UCSD-AML1 (cell line): ENCODE measurements at regions not wholly inside any gene's neighbourhood (a gene's known extent, or its start where the extent isn't known, plus 50 kb on each side); places are given as distances from the start of the nearest gene placed in this dataset.
"Not testable (repeated sequence)": the region's sequence is repeated elsewhere in the genome, so short reads cannot be mapped to it uniquely, and the experiment has no call there.

ENCODE experiments used
- DNase-seq: peaks from one replicate; lab custom pipeline; 2025; ENCODE audit not compliant: unreplicated experiment; lab: John Stamatoyannopoulos, UW

GRCh38 chr18:1528964-1529509 is 624.4 kb downstream of the ADCYAP1 start:
- DNase-seq, result no peak

GRCh38 chr18:1530650-1531049 is 626.0 kb downstream of the ADCYAP1 start:
- DNase-seq, result no peak

GRCh38 chr18:1539276-1539675 is 634.6 kb downstream of the ADCYAP1 start:
- no peak for DNase-seq

- no peak for DNase-seq
Observed at GRCh38 chr18:1541478-1541877, 636.8 kb downstream of the ADCYAP1 start.

- DNase-seq, result no peak
Observed at GRCh38 chr18:1542230-1542774, 637.6 kb downstream of the ADCYAP1 start.

GRCh38 chr18:1544016-1544415 is 639.3 kb downstream of the ADCYAP1 start:
- no peak for DNase-seq

- DNase-seq, result not testable (repeated sequence)
Observed at GRCh38 chr18:1557711-1558110, 653.0 kb downstream of the ADCYAP1 start.

GRCh38 chr18:1559563-1559962 is 654.9 kb downstream of the ADCYAP1 start:
- no peak for DNase-seq

GRCh38 chr18:1564793-1565192 is 660.1 kb downstream of the ADCYAP1 start:
- DNase-seq, result no peak

GRCh38 chr18:1571206-1571605 is 666.5 kb downstream of the ADCYAP1 start:
- DNase-seq, result no peak

GRCh38 chr18:1573732-1574131 is 669.1 kb downstream of the ADCYAP1 start:
- no peak for DNase-seq

GRCh38 chr18:1575084-1575483 is 670.4 kb downstream of the ADCYAP1 start:
- DNase-seq, result no peak

- peak; percentile 36 for DNase-seq
Observed at GRCh38 chr18:1578505-1578904, 673.8 kb downstream of the ADCYAP1 start.

GRCh38 chr18:1581581-1581980 is 676.9 kb downstream of the ADCYAP1 start:
- DNase-seq, result no peak

GRCh38 chr18:1585881-1586488 is 681.3 kb downstream of the ADCYAP1 start:
- DNase-seq, result no peak

GRCh38 chr18:1593091-1593490 is 688.4 kb downstream of the ADCYAP1 start:
- no peak for DNase-seq

- DNase-seq, result no peak
Observed at GRCh38 chr18:1595195-1595594, 690.5 kb downstream of the ADCYAP1 start.

GRCh38 chr18:1599196-1599595 is 694.5 kb downstream of the ADCYAP1 start:
- no peak for DNase-seq

- no peak for DNase-seq
Observed at GRCh38 chr18:1604751-1605150, 700.1 kb downstream of the ADCYAP1 start.

GRCh38 chr18:1618364-1618763 is 713.7 kb downstream of the ADCYAP1 start:
- DNase-seq, result no peak

- DNase-seq, result no peak
Observed at GRCh38 chr18:1619507-1619906, 714.8 kb downstream of the ADCYAP1 start.

- DNase-seq, result no peak
Observed at GRCh38 chr18:1624612-1625011, 719.9 kb downstream of the ADCYAP1 start.

- DNase-seq, result no peak
Observed at GRCh38 chr18:1627494-1627893, 722.8 kb downstream of the ADCYAP1 start.
